MCF 10A (cell line): ENCODE measurements at regions not wholly inside any gene's neighbourhood (a gene's known extent, or its start where the extent isn't known, plus 50 kb on each side); places are given as distances from the start of the nearest gene placed in this dataset.

ENCODE experiments used
- BruUV-seq: library from RNA; stranded (reverse); fragments of 400-500 nt; replicated peaks from 2 replicates; lab custom pipeline; 2021; lab: Mats Ljungman, UMichigan
- CTCF ChIA-PET: fragments of 300-600 bp; sonication (Branson Sonifier 250); formaldehyde crosslinking; extraction: SDS; loops from one replicate; lab custom pipeline; 2021; ENCODE audit warnings: antibody characterized with exemption, inconsistent platforms; lab: Yijun Ruan, JAX
- POLR2A ChIA-PET: fragments of 300-600, 350-650 bp; sonication (Branson Sonifier 250); formaldehyde crosslinking; extraction: SDS; loops from one replicate; lab custom pipeline; 2020; ENCODE audit warnings: antibody characterized with exemption, inconsistent platforms; lab: Yijun Ruan, JAX
- DNase-seq: peaks from one replicate; pipeline ENCODE4 v3.0.0-alpha.2; 2018; ENCODE audit not compliant: unreplicated experiment
- H3K27ac Mint-ChIP-seq: one replicate; pipeline ENCODE4 v1.8.0; 2022; ENCODE audit warnings: mild to moderate bottlenecking, low read depth, mixed read lengths; ENCODE audit not compliant: unreplicated experiment
- H3K27me3 Mint-ChIP-seq: one replicate; pipeline ENCODE4 v1.8.0; 2022; ENCODE audit warnings: mixed read lengths; ENCODE audit not compliant: insufficient read depth, unreplicated experiment
- H3K36me3 Mint-ChIP-seq: one replicate; pipeline ENCODE4 v1.8.0; 2022; ENCODE audit warnings: mild to moderate bottlenecking, moderate library complexity, mixed read lengths; ENCODE audit not compliant: insufficient read depth, unreplicated experiment
- H3K4me1 Mint-ChIP-seq: one replicate; pipeline ENCODE4 v1.8.0; 2022; ENCODE audit warnings: mixed read lengths; ENCODE audit not compliant: insufficient read depth, unreplicated experiment
- H3K4me3 Mint-ChIP-seq: one replicate; pipeline ENCODE4 v1.8.0; 2022; ENCODE audit warnings: mild to moderate bottlenecking, moderate library complexity, mixed read lengths; ENCODE audit not compliant: unreplicated experiment
- H3K9me3 Mint-ChIP-seq: one replicate; pipeline ENCODE4 v1.8.0; 2022; ENCODE audit warnings: mixed read lengths; ENCODE audit not compliant: unreplicated experiment
- intact Hi-C: fragments of 100-400 bp; cut with micrococcal nuclease; formaldehyde crosslinking; loops from 2 replicates; pipeline ENCODE4 v1.14.1; 2022
- TF ChIP-seq, protein P1 (sequence below): fragments of 200-600 bp; IDR thresholded peaks from one replicate; pipeline ENCODE4 v1.8.0; 2022; ENCODE audit warnings: antibody characterized with exemption, mild to moderate bottlenecking; ENCODE audit not compliant: unreplicated experiment

- no TSS peak for BruUV-seq
- POLR2A ChIA-PET = no interaction called here
- no peaks in the 10 kb centered on the region for H3K9me3 Mint-ChIP-seq
These were observed 206.4 kb downstream of the ENGASE start for GRCh38 chr17:79280866-79281572.

DNA sequence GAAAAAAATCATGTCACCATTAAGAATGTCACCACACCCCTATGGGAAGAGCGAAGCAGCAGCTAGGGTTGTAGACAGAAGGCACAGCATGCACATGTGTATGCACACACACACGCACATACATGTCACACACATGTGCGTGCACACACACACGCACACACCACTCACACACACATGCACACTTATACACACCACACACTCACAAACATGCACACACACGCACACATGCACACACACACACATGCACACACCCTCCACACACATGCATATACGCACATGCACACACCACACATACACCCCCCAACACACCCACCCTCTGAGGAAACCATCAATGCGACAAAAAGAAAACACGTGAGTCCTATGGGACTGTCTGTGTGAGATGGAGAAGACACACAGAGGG lies 205.4 kb downstream of the ENGASE start:
- POLR2A ChIA-PET = no interaction called here
- no peak overlapping the region for H3K27ac Mint-ChIP-seq

More at GRCh38 chr17:79280866-79281572, 206.4 kb downstream of the ENGASE start:
- H3K4me3 Mint-ChIP-seq = no peak overlapping the region
- peaks cover 57% of the 10 kb centered on the region for H3K27me3 Mint-ChIP-seq
- no peak for DNase-seq
- intact Hi-C loops = no loop called here
- H3K36me3 Mint-ChIP-seq = no peaks in the 10 kb centered on the region
- H3K27ac Mint-ChIP-seq = no peak overlapping the region
- CTCF ChIA-PET = interaction anchor here (0.6 kb wide), 1 partner anchor 111 kb away, joined by 3 read pairs; no protein-coding TSS in a partner anchor
- no peaks in the 10 kb centered on the region for H3K4me1 Mint-ChIP-seq
- TF ChIP-seq, protein P1, sequence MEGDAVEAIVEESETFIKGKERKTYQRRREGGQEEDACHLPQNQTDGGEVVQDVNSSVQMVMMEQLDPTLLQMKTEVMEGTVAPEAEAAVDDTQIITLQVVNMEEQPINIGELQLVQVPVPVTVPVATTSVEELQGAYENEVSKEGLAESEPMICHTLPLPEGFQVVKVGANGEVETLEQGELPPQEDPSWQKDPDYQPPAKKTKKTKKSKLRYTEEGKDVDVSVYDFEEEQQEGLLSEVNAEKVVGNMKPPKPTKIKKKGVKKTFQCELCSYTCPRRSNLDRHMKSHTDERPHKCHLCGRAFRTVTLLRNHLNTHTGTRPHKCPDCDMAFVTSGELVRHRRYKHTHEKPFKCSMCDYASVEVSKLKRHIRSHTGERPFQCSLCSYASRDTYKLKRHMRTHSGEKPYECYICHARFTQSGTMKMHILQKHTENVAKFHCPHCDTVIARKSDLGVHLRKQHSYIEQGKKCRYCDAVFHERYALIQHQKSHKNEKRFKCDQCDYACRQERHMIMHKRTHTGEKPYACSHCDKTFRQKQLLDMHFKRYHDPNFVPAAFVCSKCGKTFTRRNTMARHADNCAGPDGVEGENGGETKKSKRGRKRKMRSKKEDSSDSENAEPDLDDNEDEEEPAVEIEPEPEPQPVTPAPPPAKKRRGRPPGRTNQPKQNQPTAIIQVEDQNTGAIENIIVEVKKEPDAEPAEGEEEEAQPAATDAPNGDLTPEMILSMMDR = no peak

DNA sequence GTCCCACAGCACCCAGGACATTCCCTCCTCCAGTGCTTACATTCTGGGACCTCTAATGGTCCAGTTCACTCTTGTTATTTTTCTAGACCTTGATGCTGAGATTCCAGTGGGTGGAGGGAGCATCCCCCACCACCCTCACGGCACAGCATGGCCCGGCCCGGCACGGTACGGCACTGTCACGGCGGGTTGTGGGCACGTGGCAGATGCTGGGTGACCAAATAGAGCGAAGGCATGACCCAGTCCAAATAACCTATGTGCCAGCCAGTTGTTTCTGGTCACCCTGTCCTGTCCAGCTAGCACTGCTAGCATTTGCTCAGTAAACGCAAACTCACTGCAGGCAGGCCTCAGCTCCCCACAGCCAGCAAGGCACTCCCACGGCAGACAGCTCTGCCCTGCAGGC lies 204.7 kb downstream of the ENGASE start:
- Mint-ChIP-seq H3K4me1 (no peaks in the 10 kb centered on the region), H3K4me3 (no peak overlapping the region), H3K27me3 (peaks cover 52% of the 10 kb centered on the region), H3K9me3 (no peaks in the 10 kb centered on the region), H3K27ac (no peak overlapping the region), H3K36me3 (no peaks in the 10 kb centered on the region)
- TF ChIP-seq, protein P1 = no peak
- no peak for DNase-seq
- CTCF ChIA-PET = no interaction called here
- BruUV-seq = no TSS peak
- POLR2A ChIA-PET = no interaction called here
- intact Hi-C loops = no loop called here

More for the DNA sequence above, 205.4 kb downstream of the ENGASE start:
- no peaks in the 10 kb centered on the region for H3K4me1 Mint-ChIP-seq
- H3K27me3 Mint-ChIP-seq = peaks cover 53% of the 10 kb centered on the region
- CTCF ChIA-PET = no interaction called here
- TF ChIP-seq, protein P1 = no peak
- no peak overlapping the region for H3K4me3 Mint-ChIP-seq
- DNase-seq = no peak
- no peaks in the 10 kb centered on the region for H3K9me3 Mint-ChIP-seq
- no TSS peak for BruUV-seq
- intact Hi-C loops = no loop called here
- H3K36me3 Mint-ChIP-seq = no peaks in the 10 kb centered on the region

DNA sequence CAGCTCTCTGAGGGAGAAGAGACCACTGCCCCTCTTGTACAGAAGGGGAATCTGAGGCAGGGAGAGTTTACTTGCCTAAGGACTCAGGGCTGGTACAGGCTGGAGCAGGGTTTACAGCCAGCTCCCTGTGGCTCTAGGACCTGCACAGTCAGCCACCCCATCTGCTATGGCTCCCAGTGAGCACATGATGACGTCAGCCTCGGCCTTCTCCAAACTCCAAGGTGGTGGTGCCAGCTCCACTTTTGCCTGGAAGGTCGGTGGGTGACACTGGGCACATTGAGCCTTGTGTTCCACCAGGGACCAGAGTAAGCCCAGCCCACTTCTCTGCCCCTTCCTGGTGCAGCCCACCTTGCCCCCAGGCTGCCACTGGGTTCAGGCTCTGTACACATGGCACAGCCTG lies 202.2 kb downstream of the ENGASE start:
- intact Hi-C loops = no loop called here
- Mint-ChIP-seq H3K27me3 (peaks cover 29% of the 10 kb centered on the region), H3K4me1 (peaks cover 7% of the 10 kb centered on the region), H3K9me3 (no peaks in the 10 kb centered on the region), H3K27ac (no peak overlapping the region), H3K4me3 (no peak overlapping the region), H3K36me3 (no peaks in the 10 kb centered on the region)
- ChIA-PET POLR2A (no interaction called here), CTCF (interaction anchor here (0.6 to 1.1 kb wide), 2 partner anchors 77 to 117 kb away, joined by 3 to 4 read pairs; no protein-coding TSS in a partner anchor)
- no TSS peak for BruUV-seq
- TF ChIP-seq, protein P1 = no peak
- DNase-seq = no peak
